Rectal smooth muscle tissue (tissue), 1 donor: ENCODE measurements at regions not wholly inside any gene's neighbourhood (a gene's known extent, or its start where the extent isn't known, plus 50 kb on each side); places are given as distances from the start of the nearest gene placed in this dataset.
"Not testable (repeated sequence)": the region's sequence is repeated elsewhere in the genome, so short reads cannot be mapped to it uniquely, and the experiment has no call there.

Experiments
- H3K27ac ChIP-seq: one replicate; pipeline ENCODE4 v1.7.0; 2013; ENCODE audit warnings: low read depth, low read length, inconsistent platforms
- H3K27me3 ChIP-seq: one replicate; pipeline ENCODE4 v1.7.0; 2013; ENCODE audit warnings: low read length; ENCODE audit not compliant: control insufficient read depth, insufficient read depth
- H3K36me3 ChIP-seq: one replicate; pipeline ENCODE4 v1.7.0; 2013; ENCODE audit warnings: low read length; ENCODE audit not compliant: control insufficient read depth, insufficient read depth
- H3K4me1 ChIP-seq: one replicate; pipeline ENCODE4 v1.7.0; 2013; ENCODE audit warnings: low read length; ENCODE audit not compliant: control insufficient read depth, insufficient read depth
- H3K4me3 ChIP-seq: one replicate; pipeline ENCODE4 v1.7.0; 2013; ENCODE audit warnings: low read length
- H3K9ac ChIP-seq: one replicate; pipeline ENCODE4 v1.7.0; 2013; ENCODE audit warnings: low read length

GRCh38 chr2:129532158-129532557 lies 447.3 kb upstream of the RAB6C start:
- not testable (repeated sequence) for H3K9ac ChIP-seq, H3K4me3 ChIP-seq, H3K36me3 ChIP-seq, H3K4me1 ChIP-seq, H3K27me3 ChIP-seq, H3K27ac ChIP-seq

GRCh38 chr2:129548880-129549279 lies 430.6 kb upstream of the RAB6C start:
- no peaks in the 10 kb centered on the region for H3K4me1 ChIP-seq
- H3K36me3 ChIP-seq: no peaks in the 10 kb centered on the region
- H3K27me3 ChIP-seq: no peaks in the 10 kb centered on the region
- no peak overlapping the region for H3K4me3 ChIP-seq
- H3K9ac ChIP-seq: no peak overlapping the region
- no peak overlapping the region for H3K27ac ChIP-seq

- Histone ChIP-seq H3K27ac (no peak overlapping the region), H3K4me1 (no peaks in the 10 kb centered on the region), H3K27me3 (no peaks in the 10 kb centered on the region), H3K36me3 (no peaks in the 10 kb centered on the region), H3K9ac (no peak overlapping the region), H3K4me3 (no peak overlapping the region)
Observed at GRCh38 chr2:129550536-129550935, 428.9 kb upstream of the RAB6C start.

- no peak overlapping the region for H3K4me3 ChIP-seq
- no peaks in the 10 kb centered on the region for H3K27me3 ChIP-seq
- no peak overlapping the region for H3K9ac ChIP-seq
- no peak overlapping the region for H3K27ac ChIP-seq
- no peaks in the 10 kb centered on the region for H3K36me3 ChIP-seq
- no peaks in the 10 kb centered on the region for H3K4me1 ChIP-seq
Observed at GRCh38 chr2:129554373-129554772, 425.1 kb upstream of the RAB6C start.

- Histone ChIP-seq H3K9ac (no peak overlapping the region), H3K36me3 (no peaks in the 10 kb centered on the region), H3K4me3 (no peak overlapping the region), H3K4me1 (no peaks in the 10 kb centered on the region), H3K27me3 (no peaks in the 10 kb centered on the region), H3K27ac (no peak overlapping the region)
Observed at GRCh38 chr2:129559101-129559500, 420.4 kb upstream of the RAB6C start.

- Histone ChIP-seq H3K27me3 (no peaks in the 10 kb centered on the region), H3K9ac (no peak overlapping the region), H3K36me3 (no peaks in the 10 kb centered on the region), H3K27ac (no peak overlapping the region), H3K4me3 (no peak overlapping the region), H3K4me1 (no peaks in the 10 kb centered on the region)
Observed at GRCh38 chr2:129565551-129566109, 413.8 kb upstream of the RAB6C start.

GRCh38 chr2:129570812-129571211 lies 408.7 kb upstream of the RAB6C start:
- H3K36me3 ChIP-seq, H3K27ac ChIP-seq, H3K9ac ChIP-seq, H3K27me3 ChIP-seq, H3K4me3 ChIP-seq, H3K4me1 ChIP-seq: not testable (repeated sequence)

- Histone ChIP-seq H3K27me3 (no peaks in the 10 kb centered on the region), H3K27ac (no peak overlapping the region), H3K36me3 (no peaks in the 10 kb centered on the region), H3K4me1 (no peaks in the 10 kb centered on the region), H3K4me3 (no peak overlapping the region), H3K9ac (no peak overlapping the region)
Observed at GRCh38 chr2:129575431-129575830, 404.0 kb upstream of the RAB6C start.

GRCh38 chr2:129575880-129576279 lies 403.6 kb upstream of the RAB6C start:
- Histone ChIP-seq H3K27me3 (no peaks in the 10 kb centered on the region), H3K4me3 (no peak overlapping the region), H3K27ac (no peak overlapping the region), H3K9ac (no peak overlapping the region), H3K4me1 (no peaks in the 10 kb centered on the region), H3K36me3 (no peaks in the 10 kb centered on the region)

- H3K9ac ChIP-seq: no peak overlapping the region
- H3K36me3 ChIP-seq: no peaks in the 10 kb centered on the region
- H3K27ac ChIP-seq: no peak overlapping the region
- H3K4me3 ChIP-seq: no peak overlapping the region
- no peaks in the 10 kb centered on the region for H3K27me3 ChIP-seq
- no peaks in the 10 kb centered on the region for H3K4me1 ChIP-seq
Observed at GRCh38 chr2:129580001-129580400, 399.5 kb upstream of the RAB6C start.

GRCh38 chr2:129585760-129586159 lies 393.7 kb upstream of the RAB6C start:
- Histone ChIP-seq H3K27ac (no peak overlapping the region), H3K4me1 (no peaks in the 10 kb centered on the region), H3K36me3 (no peaks in the 10 kb centered on the region), H3K27me3 (no peaks in the 10 kb centered on the region), H3K4me3 (no peak overlapping the region), H3K9ac (no peak overlapping the region)

GRCh38 chr2:129587426-129588064 lies 391.9 kb upstream of the RAB6C start:
- Histone ChIP-seq H3K36me3 (no peaks in the 10 kb centered on the region), H3K4me3 (no peak overlapping the region), H3K27ac (no peak overlapping the region), H3K9ac (no peak overlapping the region), H3K27me3 (no peaks in the 10 kb centered on the region), H3K4me1 (no peaks in the 10 kb centered on the region)

- Histone ChIP-seq H3K4me3 (no peak overlapping the region), H3K36me3 (no peaks in the 10 kb centered on the region), H3K27me3 (no peaks in the 10 kb centered on the region), H3K9ac (no peak overlapping the region), H3K4me1 (no peaks in the 10 kb centered on the region), H3K27ac (no peak overlapping the region)
Observed at GRCh38 chr2:129604560-129604959, 374.9 kb upstream of the RAB6C start.
